ENCODE measurements at regions not wholly inside any gene's neighbourhood (a gene's known extent, or its start where the extent isn't known, plus 50 kb on each side); places are given as distances from the start of the nearest gene placed in this dataset.
"Not testable (repeated sequence)": the region's sequence is repeated elsewhere in the genome, so short reads cannot be mapped to it uniquely, and the experiment has no call there.

GRCh38 chr16:33913601-33914000 lies 454.2 kb downstream of the TP53TG3F start:
- DNase-seq, result not testable (repeated sequence)

DNA sequence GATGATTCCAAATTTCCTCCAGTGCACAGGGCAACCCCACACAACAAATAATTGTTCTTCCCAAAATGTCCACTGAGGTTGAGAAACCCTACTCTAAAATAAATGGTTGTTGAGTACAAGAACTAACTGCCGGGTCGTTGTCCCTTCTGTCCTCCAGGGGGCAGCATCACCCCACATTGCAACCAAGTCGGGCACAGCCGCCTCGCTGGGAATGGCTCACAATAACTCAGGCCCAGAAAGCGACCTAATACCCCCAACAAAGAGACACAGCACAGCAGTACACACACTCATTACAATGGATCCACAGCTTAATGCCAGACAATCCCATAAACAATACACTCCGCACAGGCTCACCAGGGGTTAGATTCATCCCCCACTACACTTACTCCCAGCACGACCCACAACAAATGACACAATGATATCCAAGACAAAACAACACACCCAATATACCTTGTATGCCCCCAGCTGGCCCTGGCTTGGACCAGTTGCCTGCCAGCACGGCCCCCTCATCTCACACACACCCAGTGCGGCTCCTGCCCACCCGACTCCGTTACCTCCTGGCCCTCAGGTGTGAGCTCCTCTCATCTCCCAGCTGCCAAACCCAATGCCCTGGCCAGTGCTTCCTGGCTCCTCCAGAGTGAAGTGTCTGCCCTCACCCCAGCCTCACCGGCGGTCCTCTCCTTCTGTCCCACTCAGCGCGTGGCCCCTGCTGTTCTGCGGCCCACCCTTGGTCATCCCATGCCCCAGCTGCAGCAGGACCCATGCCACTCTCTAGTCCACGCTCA lies 461.5 kb downstream of the TP53TG3F start:
- DNase-seq, result not testable (repeated sequence)

- DNase-seq, result not testable (repeated sequence)
Observed at GRCh38 chr16:33922914-33923313, 463.5 kb downstream of the TP53TG3F start.

DNA sequence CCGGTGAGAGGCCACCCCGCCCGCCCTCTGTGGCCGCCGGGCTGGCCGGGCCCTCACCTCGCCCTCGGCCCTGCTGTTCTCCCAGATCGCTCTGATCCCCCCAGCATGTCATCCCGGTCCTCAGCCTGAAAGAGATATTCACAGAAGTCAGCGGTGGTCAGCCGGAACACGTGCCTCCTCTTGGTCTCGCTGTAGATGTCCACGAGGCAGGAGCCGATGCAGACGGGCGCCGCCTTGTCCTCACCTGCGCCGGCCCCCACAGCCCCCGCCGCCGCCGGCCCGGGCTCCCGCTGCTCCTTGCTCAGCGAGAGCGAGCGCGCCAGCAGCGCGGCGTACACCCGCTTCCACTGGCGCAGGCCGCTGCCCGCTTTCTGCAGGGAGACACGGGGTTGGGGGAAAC lies 468.6 kb downstream of the TP53TG3F start:
- not testable (repeated sequence) for DNase-seq

DNA sequence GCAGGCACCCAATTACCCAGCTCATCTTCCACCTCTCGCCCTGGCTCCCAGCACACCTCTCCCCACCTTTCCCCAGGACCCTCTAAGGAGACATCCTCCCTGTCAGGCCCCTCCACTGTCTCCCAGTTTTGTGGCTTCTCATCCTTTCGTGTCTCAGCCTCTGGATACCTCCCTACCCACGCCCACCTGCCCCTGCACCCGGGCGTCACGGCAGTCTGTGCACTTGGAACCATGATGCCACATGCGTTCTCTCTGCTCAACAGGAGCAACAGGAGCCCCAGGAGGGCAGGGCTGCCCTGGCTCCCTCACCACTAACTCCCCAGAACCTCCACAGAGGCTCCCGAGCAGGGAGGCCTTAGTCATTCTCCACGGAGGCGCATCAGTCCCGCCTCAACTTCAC lies 472.8 kb downstream of the TP53TG3F start:
- DNase-seq, result not testable (repeated sequence)

GRCh38 chr16:33933039-33933438 lies 473.6 kb downstream of the TP53TG3F start:
- DNase-seq, result not testable (repeated sequence)

GRCh38 chr16:33935766-33936165 lies 476.4 kb downstream of the TP53TG3F start:
- DNase-seq, result not testable (repeated sequence)

- DNase-seq, result not testable (repeated sequence)
Observed at GRCh38 chr16:33938097-33938496, 478.7 kb downstream of the TP53TG3F start.

- not testable (repeated sequence) for DNase-seq
Observed at GRCh38 chr16:33961536-33961935, 502.1 kb downstream of the TP53TG3F start.

- not testable (repeated sequence) for DNase-seq
Observed at GRCh38 chr16:33965534-33965933, 506.1 kb downstream of the TP53TG3F start.

GRCh38 chr16:33966855-33967254 lies 507.4 kb downstream of the TP53TG3F start:
- DNase-seq, result not testable (repeated sequence)

- DNase-seq, result not testable (repeated sequence)
Observed at GRCh38 chr16:33974557-33974956, 515.1 kb downstream of the TP53TG3F start.

- not testable (repeated sequence) for DNase-seq
Observed at GRCh38 chr16:33975744-33976143, 516.3 kb downstream of the TP53TG3F start.

DNA sequence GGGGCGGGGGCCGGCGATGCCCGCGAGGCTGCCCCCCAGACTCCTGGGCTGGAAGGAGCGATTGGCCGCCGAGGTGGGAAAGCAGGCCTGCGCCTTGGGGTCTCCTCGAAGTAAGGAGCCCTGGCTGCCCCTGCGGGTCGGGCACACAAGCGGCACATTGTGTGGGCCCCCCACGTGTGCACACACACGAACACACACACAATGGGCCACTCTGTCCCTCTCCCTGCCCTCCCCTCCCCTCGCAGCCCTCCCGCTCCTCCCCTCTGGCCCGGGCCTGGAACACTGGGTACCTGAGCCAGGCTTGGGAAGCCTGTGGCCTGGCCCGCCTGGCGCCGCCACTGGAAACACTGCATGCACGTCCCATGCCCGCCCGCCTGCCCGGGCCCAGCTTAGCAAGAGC lies 517.1 kb downstream of the TP53TG3F start:
- not testable (repeated sequence) for DNase-seq

- not testable (repeated sequence) for DNase-seq
Observed at GRCh38 chr16:33978784-33979183, 519.4 kb downstream of the TP53TG3F start.

- not testable (repeated sequence) for DNase-seq
Observed at GRCh38 chr16:33979613-33980012, 520.2 kb downstream of the TP53TG3F start.

DNA sequence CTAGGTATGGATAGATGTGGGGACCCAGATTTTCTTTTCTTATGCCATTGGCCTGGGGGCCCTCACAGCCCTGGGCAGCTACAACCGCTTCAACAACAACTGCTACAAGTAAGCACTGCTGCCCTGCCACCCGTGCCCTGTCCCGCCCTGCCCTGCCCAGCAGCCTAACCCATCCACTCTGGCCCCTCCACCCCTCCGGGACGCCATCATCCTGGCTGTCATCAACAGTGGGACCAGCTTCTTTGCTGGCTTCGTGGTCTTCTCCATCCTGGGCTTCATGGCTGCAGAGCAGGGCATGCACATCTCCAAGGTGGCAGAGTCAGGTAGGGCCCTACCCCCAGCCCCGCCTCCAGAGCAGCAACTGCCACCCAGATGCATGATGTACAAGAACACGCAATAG lies 521.3 kb downstream of the TP53TG3F start:
- not testable (repeated sequence) for DNase-seq

DNA sequence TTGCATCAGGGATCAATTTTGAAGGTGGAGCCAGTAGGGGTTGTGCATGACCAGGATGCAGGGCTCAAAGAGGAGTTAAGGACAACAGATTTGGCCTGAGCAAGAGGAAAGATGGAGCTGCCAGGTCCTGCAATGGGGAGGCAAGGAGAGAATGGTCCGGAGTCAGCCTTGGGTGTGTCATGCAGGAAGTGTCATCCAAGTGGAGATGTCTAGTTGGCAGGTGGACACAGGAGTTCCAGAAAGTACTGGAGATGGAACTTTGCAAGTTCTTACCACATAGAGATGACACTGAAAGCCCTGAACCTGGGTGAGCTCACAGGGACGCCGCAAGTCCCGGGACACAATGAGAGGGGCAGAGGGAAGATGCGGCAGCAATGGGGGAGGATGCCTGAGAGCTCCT lies 525.0 kb downstream of the TP53TG3F start:
- not testable (repeated sequence) for DNase-seq

DNA sequence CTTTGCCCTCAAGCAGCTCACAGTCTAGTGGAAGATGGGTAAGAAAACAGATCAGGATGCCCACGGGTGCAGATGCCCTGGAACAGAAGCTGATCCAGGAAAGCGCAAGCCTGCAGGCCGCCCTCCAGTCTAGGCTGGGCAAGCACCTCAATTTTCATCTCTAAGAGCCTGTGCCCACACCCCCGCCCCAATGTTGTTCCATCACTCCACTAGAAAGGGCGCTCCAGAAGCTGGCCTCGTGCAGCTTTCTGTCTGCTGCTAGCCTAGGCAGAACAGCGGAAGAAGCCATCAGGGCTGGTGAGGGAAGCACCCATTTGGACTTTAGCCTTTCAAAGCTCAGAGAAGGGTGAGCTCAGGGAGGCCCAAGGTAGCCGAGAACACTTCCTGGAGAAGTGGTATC lies 527.1 kb downstream of the TP53TG3F start:
- not testable (repeated sequence) for DNase-seq

- DNase-seq, result not testable (repeated sequence)
Observed at GRCh38 chr16:33987348-33987963, 528.0 kb downstream of the TP53TG3F start.

DNA sequence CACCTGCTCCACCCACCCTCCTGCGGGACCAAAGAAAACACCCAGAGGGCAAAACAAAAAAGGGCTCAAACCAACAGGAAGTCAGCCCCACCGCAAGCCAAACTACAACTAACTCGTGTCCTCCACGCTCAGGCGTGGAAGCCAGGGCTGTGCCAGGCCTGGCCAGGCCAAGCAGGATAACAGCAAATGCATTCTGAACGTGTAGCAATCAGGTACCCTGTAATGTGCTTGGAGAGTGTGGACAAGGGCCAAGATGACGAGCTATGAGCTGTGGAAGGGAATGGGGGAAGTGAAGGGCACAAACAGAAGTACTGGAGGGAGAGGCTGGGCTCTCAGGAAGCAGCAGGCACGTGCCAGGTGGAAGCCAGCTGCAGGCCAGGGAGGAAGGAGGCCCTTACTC lies 528.6 kb downstream of the TP53TG3F start:
- not testable (repeated sequence) for DNase-seq

GRCh38 chr16:33990488-33990887 lies 531.1 kb downstream of the TP53TG3F start:
- DNase-seq, result not testable (repeated sequence)

DNA sequence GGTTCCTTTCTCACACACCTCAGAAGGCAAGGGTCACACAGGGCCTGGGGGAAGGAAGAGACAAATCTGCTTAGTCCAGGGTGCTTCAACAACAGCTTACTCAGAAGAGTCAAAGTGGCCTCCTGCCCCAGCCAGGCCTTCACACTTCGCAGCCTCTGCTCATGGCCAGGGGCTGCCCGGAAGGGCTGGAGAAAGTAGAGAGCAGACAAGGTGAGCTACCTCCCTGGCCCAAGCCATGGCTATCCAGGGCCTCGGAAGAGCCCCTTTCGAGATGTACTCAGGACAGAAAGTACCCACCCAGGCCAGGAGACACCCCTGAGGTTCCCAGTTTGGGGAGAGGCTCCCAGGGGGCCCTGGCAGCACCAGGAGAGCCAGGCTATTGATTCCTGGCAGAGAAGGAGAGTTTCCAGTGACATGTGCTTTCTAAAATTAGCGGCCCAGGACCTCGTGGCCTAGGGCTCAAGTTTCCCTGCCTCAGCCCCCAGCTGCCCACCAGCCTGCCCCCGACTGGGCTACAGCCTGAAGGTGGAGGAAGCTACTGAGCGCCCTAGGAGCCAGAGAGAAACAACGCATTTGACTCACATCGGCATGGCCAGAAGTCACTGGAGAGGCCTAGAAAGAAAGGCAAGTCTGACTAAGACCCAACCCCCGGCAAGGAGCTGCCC lies 533.2 kb downstream of the TP53TG3F start:
- DNase-seq, result not testable (repeated sequence)
